ENCODE measurements at regions not wholly inside any gene's neighbourhood (a gene's known extent, or its start where the extent isn't known, plus 50 kb on each side); places are given as distances from the start of the nearest gene placed in this dataset.
A peak's percentile ranks its signal among the peaks of the same experiment; 100 is the strongest.

GRCh38 chr10:31100662-31101061 lies 69.0 kb upstream of the ZNF438 start:
- H3K27me3 ChIP-seq: no peaks in the 10 kb centered on the region
- H3K36me3 ChIP-seq: no peaks in the 10 kb centered on the region
- no peak for TF ChIP-seq CTCF (IDR thresholded peaks at IDR 0.05)
- TF ChIP-seq POLR2A (IDR thresholded peaks at IDR 0.05): no peak
- TF ChIP-seq POLR2AphosphoS5 (IDR thresholded peaks at IDR 0.05): no peak
- no peaks in the 10 kb centered on the region for H3K4me1 ChIP-seq
- DNase-seq (ENCODE audit: low spot score in 2 of 2): no peak
- no peak overlapping the region for H3K4me3 ChIP-seq
- no peaks in the 10 kb centered on the region for H3K9me3 ChIP-seq
- intact Hi-C loops (cut with DNase I; ENCODE audit: low total_unique reads): no loop called here
- no peak overlapping the region for H3K27ac ChIP-seq

- no peaks in the 10 kb centered on the region for H3K36me3 ChIP-seq
- H3K9me3 ChIP-seq: no peaks in the 10 kb centered on the region
- no peaks in the 10 kb centered on the region for H3K27me3 ChIP-seq
- H3K27ac ChIP-seq: peak overlapping the region in 1 of 2 donors; percentile 42
- no peaks in the 10 kb centered on the region for H3K4me1 ChIP-seq
- TF ChIP-seq POLR2A (IDR thresholded peaks at IDR 0.05) (no peak), POLR2AphosphoS5 (IDR thresholded peaks at IDR 0.05) (no peak), CTCF (IDR thresholded peaks at IDR 0.05) (no peak)
- DNase-seq (ENCODE audit: low spot score in 2 of 2): no peak
- no peak overlapping the region for H3K4me3 ChIP-seq
- intact Hi-C loops (cut with DNase I; ENCODE audit: low total_unique reads): no loop called here
Observed at GRCh38 chr10:31101123-31101522, 69.5 kb upstream of the ZNF438 start.

- Histone ChIP-seq H3K4me1 (no peaks in the 10 kb centered on the region), H3K27me3 (no peaks in the 10 kb centered on the region), H3K36me3 (no peaks in the 10 kb centered on the region), H3K9me3 (no peaks in the 10 kb centered on the region), H3K27ac (no peak overlapping the region), H3K4me3 (no peak overlapping the region)
- TF ChIP-seq CTCF (IDR thresholded peaks at IDR 0.05) (no peak), POLR2AphosphoS5 (IDR thresholded peaks at IDR 0.05) (no peak), POLR2A (IDR thresholded peaks at IDR 0.05) (no peak)
- DNase-seq (ENCODE audit: low spot score in 2 of 2): no peak
- intact Hi-C loops (cut with DNase I; ENCODE audit: low total_unique reads): no loop called here
Observed at GRCh38 chr10:31102421-31102820, 70.8 kb upstream of the ZNF438 start.

- TF ChIP-seq CTCF (IDR thresholded peaks at IDR 0.05): no peak
- no peak for TF ChIP-seq POLR2AphosphoS5 (IDR thresholded peaks at IDR 0.05)
- TF ChIP-seq POLR2A (IDR thresholded peaks at IDR 0.05): no peak
- intact Hi-C loops (cut with DNase I; ENCODE audit: low total_unique reads): no loop called here
- no peaks in the 10 kb centered on the region for H3K4me1 ChIP-seq
- no peaks in the 10 kb centered on the region for H3K27me3 ChIP-seq
- H3K36me3 ChIP-seq: no peaks in the 10 kb centered on the region
- no peaks in the 10 kb centered on the region for H3K9me3 ChIP-seq
- no peak overlapping the region for H3K27ac ChIP-seq
- DNase-seq (ENCODE audit: low spot score in 2 of 2): no peak
- H3K4me3 ChIP-seq: no peak overlapping the region
Observed at GRCh38 chr10:31103112-31103511, 71.4 kb upstream of the ZNF438 start.

GRCh38 chr10:31112961-31113360 lies 81.3 kb upstream of the ZNF438 start:
- Histone ChIP-seq H3K9me3 (peaks cover 0 to 4% of the 10 kb centered on the region in 2 donors), H3K27ac (no peak overlapping the region), H3K4me3 (no peak overlapping the region), H3K36me3 (no peaks in the 10 kb centered on the region), H3K4me1 (no peaks in the 10 kb centered on the region), H3K27me3 (no peaks in the 10 kb centered on the region)
- TF ChIP-seq CTCF (IDR thresholded peaks at IDR 0.05) (no peak), POLR2AphosphoS5 (IDR thresholded peaks at IDR 0.05) (no peak), POLR2A (IDR thresholded peaks at IDR 0.05) (no peak)
- intact Hi-C loops (cut with DNase I; ENCODE audit: low total_unique reads): no loop called here
- DNase-seq (ENCODE audit: low spot score in 2 of 2): no peak
